Stimulated activated CD4-positive, alpha-beta T cell treated with anti-CD3 and anti-CD28 coated beads, Interleukin-4, amount 100 ng/mL, for 24 hours (primary cell): ENCODE measurements at regions not wholly inside any gene's neighbourhood (a gene's known extent, or its start where the extent isn't known, plus 50 kb on each side); places are given as distances from the start of the nearest gene placed in this dataset.
"Not testable (repeated sequence)": the region's sequence is repeated elsewhere in the genome, so short reads cannot be mapped to it uniquely, and the experiment has no call there.

Experiments
- DNase-seq: peaks from one replicate; pipeline ENCODE4 v3.0.0-alpha.2; 2020

- DNase-seq, result no peak
Observed at GRCh38 chr5:111631328-111631727, 119.0 kb upstream of the STARD4 start.

DNA sequence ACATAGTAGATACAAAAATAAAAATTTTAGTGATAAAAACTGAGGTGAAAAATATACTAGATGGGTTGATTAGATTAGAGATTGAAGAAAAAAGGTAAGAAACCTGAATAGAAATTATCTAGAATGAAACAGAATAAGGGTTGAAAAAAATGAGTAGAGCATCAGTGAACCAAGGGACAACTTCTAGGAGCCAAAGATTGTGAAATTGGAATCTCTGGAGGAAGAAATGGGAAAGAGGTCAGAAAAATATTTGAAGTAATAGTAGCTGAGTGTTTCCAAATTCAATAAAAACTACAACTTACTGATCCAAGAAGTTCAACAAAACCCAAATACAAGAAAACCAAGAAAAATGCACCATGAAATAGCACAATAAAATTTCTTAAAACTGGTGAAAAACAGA is 116.6 kb upstream of the STARD4 start:
- no peak for DNase-seq

- peak; percentile 44 for DNase-seq
Observed at GRCh38 chr5:111627862-111628261, 115.5 kb upstream of the STARD4 start.

- no peak for DNase-seq
Observed at GRCh38 chr5:111626473-111627148, 114.3 kb upstream of the STARD4 start.

- DNase-seq, result no peak
Observed at GRCh38 chr5:111618623-111619271, 106.4 kb upstream of the STARD4 start.

GRCh38 chr5:111615054-111615453 is 102.7 kb upstream of the STARD4 start:
- no peak for DNase-seq

GRCh38 chr5:111612013-111612630 is 99.8 kb upstream of the STARD4 start:
- not testable (repeated sequence) for DNase-seq

- DNase-seq, result no peak
Observed at GRCh38 chr5:111606194-111606593, 93.9 kb upstream of the STARD4 start.

GRCh38 chr5:111603446-111603827 is 91.1 kb upstream of the STARD4 start:
- DNase-seq, result no peak

DNA sequence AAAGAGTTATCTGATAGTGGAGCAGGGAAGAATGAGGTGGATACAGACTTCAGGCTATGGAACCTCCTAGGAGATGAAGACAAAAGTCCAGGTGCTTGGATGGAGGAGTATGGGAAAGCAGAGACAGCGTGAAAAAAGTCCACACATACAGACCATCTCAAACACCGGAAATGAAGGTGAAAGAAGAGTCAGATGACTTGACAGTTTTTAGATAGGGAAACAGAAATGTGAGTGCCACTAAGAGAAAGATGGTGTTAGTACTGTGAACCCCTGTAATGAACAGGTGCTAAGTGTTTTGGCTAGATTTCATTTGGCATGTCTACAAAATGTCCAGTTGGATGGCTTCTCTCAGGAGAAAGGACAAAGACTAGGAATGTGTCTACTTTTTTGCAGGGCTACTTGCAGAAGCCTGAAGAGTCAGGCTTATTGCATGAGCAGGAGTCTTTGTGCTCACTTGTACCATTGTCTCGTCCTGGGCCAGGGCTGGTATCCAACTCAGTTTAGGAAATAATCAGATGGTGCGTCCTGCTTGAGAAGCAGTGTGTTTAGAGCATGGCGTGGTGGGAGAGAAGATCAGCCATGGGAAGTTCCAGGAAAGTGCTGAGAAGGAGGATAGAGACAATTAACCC is 90.6 kb upstream of the STARD4 start:
- no peak for DNase-seq

DNA sequence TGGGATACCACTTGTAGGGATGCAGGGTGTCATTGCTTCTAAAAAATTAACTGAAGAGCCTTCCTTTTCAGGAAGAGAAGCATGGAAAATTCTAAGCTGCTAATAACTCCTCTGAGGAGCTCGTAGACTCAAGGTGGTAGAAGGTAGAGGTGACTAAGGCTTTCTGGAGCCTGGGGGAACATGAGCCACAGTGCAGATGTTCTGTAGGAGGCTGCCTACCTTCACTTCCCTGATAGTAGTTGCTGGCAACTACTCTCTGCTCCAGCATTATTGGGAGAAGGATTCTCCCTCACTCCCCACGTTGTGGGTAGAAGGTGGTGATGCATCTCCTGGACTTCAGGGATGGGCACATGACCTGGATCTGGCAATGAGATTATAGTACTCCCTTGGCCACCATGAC is 86.7 kb upstream of the STARD4 start:
- DNase-seq, result no peak

DNA sequence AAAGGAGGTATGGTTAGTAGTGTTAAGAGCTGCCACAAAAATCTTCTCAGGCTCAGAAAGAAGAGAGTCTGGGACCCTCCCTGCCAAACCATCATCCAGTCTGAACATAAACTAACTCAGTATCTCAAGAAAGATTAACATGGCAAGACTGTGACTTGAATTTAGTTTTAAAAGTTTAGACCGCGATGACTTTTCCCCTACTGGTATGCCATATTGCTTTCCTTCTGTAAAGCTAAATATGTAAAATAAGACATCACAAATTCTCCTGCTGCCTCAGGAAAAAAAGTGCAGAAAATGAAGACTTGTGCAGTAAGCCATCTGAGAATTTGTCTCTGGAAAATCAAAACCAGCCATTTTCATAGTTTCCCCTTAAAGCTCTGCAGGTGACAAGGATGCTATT is 85.2 kb upstream of the STARD4 start:
- DNase-seq, result no peak

GRCh38 chr5:111596705-111597104 is 84.4 kb upstream of the STARD4 start:
- no peak for DNase-seq

DNA sequence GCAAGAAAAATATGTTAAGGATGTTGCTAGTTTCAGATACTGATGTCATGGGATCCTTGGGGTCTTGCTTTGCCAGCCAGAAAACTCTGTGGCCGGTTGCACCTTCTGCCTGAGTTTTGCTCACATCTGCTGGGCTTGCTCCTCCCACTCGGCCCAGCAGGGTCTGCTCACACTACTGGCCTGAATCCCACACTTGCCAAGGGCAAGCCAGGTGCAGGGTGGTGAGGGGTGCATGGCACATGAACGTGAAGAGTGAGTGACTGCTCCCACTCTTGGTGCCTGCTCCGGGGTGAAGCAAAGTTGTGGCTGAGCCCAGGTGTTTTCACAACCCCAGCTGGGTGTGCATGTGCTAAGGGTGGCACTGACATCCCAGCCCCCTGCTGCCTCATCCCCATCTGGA is 83.1 kb upstream of the STARD4 start:
- DNase-seq, result no peak

GRCh38 chr5:111589316-111589715 is 77.0 kb upstream of the STARD4 start:
- DNase-seq, result no peak

GRCh38 chr5:111587728-111588127 is 75.4 kb upstream of the STARD4 start:
- DNase-seq, result no peak

DNA sequence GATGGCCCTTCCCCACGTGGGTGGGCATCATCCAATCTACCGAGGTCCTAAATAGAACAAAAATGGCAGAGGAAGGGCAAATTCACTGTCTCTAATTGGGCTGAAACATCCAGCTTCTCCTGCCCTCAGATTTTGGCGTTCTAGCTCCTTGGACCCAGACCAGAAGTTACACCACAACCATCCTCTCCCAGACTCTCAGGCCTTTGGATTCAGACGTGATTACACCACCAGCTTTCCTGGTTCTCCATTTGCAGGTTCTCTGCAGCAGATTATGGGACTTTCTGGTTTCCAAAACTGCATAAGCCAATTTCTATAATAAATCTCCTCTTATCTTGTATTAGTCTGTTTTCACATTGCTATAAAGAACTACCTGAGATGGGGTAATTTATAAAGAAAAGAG is 73.6 kb upstream of the STARD4 start:
- DNase-seq, result no peak

DNA sequence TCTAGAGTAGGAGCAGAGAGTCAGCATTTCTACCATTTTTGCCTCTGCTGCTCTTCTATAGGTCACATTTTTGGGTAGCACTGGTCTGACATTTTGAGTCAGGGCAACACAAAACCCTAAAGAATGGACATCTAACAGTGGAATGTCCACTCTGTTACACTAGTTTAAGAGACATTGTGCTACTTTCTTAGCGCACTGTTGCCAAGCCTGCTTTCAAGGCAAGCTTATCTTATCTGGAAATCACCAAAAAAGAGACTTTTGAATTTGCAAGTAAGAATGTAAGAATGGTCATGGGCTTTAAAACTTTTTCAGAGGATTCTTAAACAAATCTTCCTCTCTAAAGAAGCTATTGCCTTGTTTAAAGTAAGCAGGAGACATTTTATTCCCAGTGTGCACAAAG is 73.0 kb upstream of the STARD4 start:
- DNase-seq, result no peak

GRCh38 chr5:111584651-111585050 is 72.3 kb upstream of the STARD4 start:
- DNase-seq, result no peak

GRCh38 chr5:111583758-111584203 is 71.4 kb upstream of the STARD4 start:
- no peak for DNase-seq

GRCh38 chr5:111582993-111583601 is 70.8 kb upstream of the STARD4 start:
- no peak for DNase-seq

DNA sequence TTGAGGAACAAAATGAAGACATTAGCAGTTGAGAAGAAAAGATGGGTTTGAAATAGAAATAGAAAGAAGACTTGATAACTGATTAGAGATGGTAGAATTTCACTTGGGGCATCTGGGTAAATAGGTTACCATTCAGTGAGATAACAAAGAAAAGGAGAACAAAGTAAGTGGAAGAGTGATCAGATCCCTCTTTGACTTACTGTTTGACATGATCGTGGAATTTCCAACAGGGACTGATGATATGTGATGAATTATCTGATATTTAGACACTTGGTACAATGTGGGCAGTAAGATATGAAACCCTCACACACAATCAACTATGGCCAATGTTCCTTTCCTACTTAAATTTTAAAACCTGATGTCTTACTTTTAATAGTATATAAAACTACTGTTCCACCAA is 70.1 kb upstream of the STARD4 start:
- DNase-seq, result no peak

GRCh38 chr5:111580956-111581355 is 68.6 kb upstream of the STARD4 start:
- no peak for DNase-seq

- DNase-seq, result no peak
Observed at GRCh38 chr5:111574311-111574710, 62.0 kb upstream of the STARD4 start.
